Left lobe of liver (tissue), 2 donors: ENCODE measurements at regions not wholly inside any gene's neighbourhood (a gene's known extent, or its start where the extent isn't known, plus 50 kb on each side); places are given as distances from the start of the nearest gene placed in this dataset.
"Not testable (repeated sequence)": the region's sequence is repeated elsewhere in the genome, so short reads cannot be mapped to it uniquely, and the experiment has no call there.

Experiments
- ATAC-seq: fragments of 200-7000 bp; cut with Tn5 transposase; one replicate; pipeline ENCODE4 v1.9.1; 2020; ENCODE audit warnings: mild to moderate bottlenecking, moderate library complexity
- DNase-seq: peaks from one replicate; pipeline ENCODE4 v3.0.0-alpha.2; 2020; ENCODE audit warnings: low spot score
- donor health status: DM: no; HTN: no; CAD: no; lungs with moderate emphysema.
- donor health status: DM: no; HTN: yes; CAD: no.

GRCh38 chr9:31320494-31320893 lies 1063.9 kb upstream of the ACO1 start:
- ATAC-seq (no peak), DNase-seq (no peak)

DNA sequence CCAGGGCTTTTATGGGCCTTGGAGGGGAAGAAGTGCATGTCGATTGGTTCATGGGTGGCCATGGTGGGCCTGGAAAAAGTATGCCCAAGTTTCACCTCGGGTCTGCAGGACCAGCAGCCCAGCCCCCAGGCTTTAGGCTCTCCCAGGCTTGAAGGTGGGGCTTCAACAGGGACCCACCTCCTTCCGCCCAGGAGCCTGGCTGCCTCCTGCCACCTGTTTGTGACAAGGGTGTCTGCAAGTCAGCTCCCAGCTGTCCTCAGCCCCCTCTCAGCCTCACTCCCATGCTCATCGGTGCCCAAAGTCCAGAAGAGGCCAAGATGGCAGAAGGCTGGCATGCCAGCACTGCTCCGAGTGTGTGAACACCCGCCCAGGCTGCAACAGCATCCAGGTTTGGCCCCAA lies 1063.2 kb upstream of the ACO1 start:
- no peak for DNase-seq
- no peak for ATAC-seq

DNA sequence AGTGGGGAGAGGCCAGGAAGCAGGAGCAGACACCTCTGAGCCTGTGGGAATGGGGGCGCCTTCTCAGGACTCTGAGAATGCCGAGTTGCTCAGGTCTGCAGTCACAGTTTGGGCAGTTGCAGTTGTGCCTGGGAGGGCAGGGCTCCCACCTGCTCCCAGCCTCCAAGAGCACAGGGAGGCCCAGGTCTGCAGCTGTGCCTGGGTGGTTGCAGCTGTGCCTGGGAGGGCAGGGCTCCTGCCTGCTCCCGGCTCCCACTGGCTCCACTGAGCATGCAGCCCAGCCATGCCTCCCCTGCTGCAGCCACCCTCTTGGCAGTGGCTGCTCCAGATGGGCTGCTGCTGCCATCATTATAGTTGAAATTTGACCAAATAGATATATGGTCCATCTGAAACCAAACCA lies 1062.8 kb upstream of the ACO1 start:
- no peak for ATAC-seq
- DNase-seq = no peak

GRCh38 chr9:31323726-31324444 lies 1060.6 kb upstream of the ACO1 start:
- no peak for ATAC-seq
- DNase-seq = no peak

GRCh38 chr9:31325778-31326177 lies 1058.7 kb upstream of the ACO1 start:
- DNase-seq (no peak), ATAC-seq (no peak)

DNA sequence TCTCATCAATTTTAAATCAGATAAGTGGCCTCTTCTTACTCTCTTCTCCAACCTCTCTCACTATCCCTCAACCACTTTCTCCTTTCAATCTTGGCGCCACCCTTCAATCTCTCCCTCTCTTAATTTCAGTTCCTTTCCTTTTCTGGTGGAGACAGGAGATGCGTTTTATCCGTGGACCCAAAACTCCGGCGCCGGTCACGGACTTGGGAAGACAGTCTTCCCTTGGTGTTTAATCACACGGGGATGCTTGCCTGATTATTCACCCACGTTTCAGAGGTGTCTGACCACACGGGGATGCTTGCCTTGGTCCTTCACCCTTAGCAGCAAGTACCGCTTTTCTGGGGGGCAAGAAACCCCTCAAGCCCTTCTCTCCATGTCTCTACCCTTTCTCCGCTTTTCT lies 1057.6 kb upstream of the ACO1 start:
- DNase-seq, ATAC-seq: not testable (repeated sequence)

- ATAC-seq = no peak
- DNase-seq = no peak
Observed at GRCh38 chr9:31334837-31335528, 1049.5 kb upstream of the ACO1 start.

DNA sequence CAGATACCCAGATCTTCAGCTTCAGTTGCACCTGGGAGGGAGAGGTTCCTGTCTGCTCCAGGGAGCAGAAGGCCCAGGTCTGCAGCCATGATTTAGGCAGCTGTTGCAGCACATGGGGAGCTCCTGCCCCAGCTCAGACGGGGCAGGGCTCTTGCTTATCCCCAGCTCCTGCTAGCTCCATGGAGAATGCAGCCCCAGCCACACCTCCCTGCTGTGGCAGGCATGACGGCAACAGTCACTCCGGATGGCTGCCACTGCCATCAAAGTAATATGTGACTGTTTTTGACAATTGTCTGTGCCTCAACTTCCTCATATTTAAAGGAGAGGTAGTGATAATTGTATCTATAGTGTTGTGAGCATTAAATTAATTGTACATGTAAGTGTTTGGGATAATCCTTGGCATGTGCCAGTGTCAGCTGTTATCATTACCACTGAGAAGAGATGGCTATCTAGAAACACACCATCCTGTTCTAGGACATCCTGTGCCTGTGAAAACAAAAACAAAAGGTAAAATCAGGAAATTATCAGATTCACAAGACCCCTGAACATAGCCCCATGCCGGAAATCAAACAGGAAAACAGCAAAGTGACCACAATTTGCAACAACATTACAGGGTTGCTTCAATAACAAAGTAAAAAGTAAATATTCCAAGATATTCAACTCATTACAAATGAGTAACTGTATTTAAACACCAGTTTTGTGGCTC lies 1048.8 kb upstream of the ACO1 start:
- DNase-seq = no peak
- ATAC-seq = no peak

GRCh38 chr9:31336386-31336785 lies 1048.1 kb upstream of the ACO1 start:
- ATAC-seq (no peak), DNase-seq (no peak)

DNA sequence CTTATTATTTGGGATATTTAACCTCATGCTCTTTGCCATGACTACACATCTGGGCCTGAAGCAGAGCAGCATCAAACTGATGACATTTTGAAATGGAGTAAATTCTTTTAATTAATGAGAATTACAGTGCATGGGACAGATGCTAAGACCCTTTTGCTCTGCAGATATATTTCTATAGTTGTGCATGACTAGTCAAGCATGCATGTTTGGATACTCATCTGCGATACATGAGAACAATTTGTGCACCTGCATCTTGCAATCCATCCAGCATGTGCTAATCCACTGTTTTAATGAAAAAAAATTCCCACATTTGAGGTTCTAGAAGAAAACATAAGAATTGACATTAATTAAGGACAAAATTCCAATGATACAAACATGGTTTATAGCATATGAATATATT lies 1047.6 kb upstream of the ACO1 start:
- ATAC-seq (no peak), DNase-seq (no peak)

- ATAC-seq (peak; percentile 61), DNase-seq (no peak)
Observed at GRCh38 chr9:31347082-31347617, 1037.3 kb upstream of the ACO1 start.

DNA sequence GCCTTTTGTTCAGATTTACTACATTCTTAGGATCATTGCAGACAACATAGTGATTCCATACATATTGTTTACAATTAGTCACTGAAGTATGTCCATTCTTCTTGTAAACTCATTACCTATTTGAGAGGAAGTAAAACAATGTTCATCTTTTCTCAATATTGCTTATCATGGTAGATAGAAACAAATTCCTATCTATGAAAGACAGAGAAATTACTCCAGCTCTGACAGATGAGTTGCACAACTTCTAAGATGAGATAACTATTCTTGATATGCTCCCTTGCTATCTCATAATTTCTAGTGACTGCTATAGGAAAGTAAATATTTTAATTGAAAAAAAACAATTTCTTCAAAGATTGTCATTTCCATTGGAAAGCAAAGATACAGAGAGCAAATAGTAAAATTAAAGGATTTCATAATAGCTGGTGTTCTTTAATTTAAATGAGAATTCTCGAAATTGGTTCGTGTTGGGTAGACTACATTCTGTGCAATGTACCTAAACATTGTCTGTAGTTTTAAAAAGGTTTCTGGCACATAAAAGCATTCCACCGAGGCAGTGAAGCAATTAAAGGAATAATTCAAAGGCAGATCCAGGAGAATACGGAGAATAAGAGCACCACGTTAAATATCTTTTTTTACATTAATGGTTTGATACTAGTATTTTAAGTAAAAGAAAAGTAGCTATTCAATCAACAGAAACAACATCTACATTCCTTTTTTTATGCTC lies 1029.1 kb upstream of the ACO1 start:
- ATAC-seq (no peak), DNase-seq (no peak)

- DNase-seq (no peak), ATAC-seq (no peak)
Observed at GRCh38 chr9:31355965-31356364, 1028.5 kb upstream of the ACO1 start.

GRCh38 chr9:31359071-31359470 lies 1025.4 kb upstream of the ACO1 start:
- DNase-seq (no peak), ATAC-seq (no peak)

DNA sequence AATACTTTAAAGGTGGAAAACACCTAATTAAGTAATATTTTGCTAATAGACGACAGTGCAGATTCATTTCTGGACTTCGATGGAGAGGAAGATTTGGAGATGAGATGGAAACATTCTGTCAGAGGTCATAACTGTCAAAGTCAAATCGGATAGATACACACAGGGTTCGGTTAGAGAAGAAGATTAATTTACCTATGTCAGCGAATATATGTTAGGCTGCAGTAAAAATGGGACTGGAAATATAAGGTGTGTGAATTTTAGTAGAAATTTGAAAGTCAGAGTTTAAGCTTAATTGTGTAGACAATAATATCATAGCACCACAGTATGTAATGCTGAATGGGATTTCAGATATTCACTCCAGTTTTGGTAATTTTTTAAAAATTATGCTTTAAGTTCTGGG lies 1020.3 kb upstream of the ACO1 start:
- DNase-seq (no peak), ATAC-seq (no peak)

- no peak for DNase-seq
- no peak for ATAC-seq
Observed at GRCh38 chr9:31372799-31373587, 1011.5 kb upstream of the ACO1 start.

DNA sequence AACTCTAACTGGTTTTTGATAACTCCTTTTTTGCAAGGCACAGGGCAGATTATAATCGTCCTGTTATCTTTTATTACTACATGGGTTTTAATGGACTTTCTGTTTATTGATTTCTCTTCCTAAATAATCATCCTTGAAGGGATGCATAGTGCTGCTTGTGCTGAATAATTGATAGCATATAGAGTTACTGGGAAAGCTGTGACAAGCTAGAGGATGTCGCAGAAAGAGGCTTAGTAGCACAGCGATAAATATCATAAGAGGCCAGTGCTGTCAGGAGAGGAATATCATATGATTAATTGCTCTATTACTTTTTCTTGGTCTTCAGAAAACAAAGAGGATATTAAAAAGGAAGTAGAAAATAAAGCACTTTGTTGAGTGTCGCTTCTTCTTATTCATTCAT lies 1007.1 kb upstream of the ACO1 start:
- no peak for DNase-seq
- ATAC-seq = no peak

DNA sequence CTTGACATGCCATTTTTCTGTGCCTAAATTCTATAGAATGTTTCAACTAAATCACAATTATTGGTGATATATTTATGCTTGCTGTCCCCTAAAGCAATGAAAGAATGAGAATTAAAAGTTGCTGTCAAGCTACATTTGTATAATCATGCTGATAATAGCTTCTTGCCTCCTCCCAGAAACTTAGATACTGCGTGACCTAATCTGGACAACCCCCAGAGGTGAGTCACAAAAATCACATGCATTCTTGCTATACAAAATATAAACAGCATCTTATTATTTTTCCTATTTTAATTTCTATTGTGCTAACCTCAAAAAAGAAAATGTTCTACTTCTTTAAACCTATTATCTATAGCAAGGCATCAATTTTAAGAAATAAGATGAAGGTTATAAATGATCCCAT lies 995.8 kb upstream of the ACO1 start:
- no peak for DNase-seq
- no peak for ATAC-seq

GRCh38 chr9:31389075-31389474 lies 995.4 kb upstream of the ACO1 start:
- no peak for ATAC-seq
- DNase-seq = no peak

DNA sequence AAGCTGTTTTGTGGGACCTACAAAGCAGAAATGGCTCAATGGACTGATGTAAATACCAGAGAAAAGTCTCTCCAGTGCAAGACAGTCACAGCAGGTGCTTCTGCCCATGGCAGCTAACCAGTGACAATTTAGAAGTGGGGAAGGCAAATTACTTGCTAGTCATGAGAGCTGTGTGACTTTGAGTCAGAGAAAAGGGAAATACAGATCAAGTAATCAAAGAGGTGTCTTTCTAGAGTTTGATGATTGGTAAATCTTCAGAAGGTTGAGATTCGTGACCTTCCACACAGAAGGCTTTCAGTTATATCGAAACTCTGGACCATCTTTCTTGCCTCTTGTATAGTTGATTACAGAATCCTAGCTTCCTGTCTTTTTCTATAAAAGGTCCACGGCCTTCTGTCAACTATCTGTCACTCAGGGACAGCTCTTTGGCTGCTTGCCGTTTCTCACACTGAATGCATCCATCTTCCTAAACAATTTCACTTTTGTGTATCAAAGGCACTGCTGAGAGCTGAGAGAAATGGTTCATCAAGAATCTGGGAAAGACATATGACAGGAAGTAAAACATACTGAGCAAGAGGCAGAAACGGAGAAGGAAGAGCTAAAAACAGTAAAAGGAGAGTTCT lies 993.9 kb upstream of the ACO1 start:
- no peak for DNase-seq
- ATAC-seq = no peak
